AG04450 (cell line): ENCODE measurements at regions not wholly inside any gene's neighbourhood (a gene's known extent, or its start where the extent isn't known, plus 50 kb on each side); places are given as distances from the start of the nearest gene placed in this dataset.

Experiments
- CTCF ChIA-PET: fragments of 300-600, 350-600 bp; formaldehyde crosslinking; extraction: SDS; loops from one replicate; lab custom pipeline; 2022; ENCODE audit warnings: antibody characterized with exemption, inconsistent platforms; lab: Charles Lee
- POLR2A ChIA-PET: fragments of 350-600 bp; formaldehyde crosslinking; extraction: SDS; loops from one replicate; lab custom pipeline; 2021; ENCODE audit warnings: antibody characterized with exemption, inconsistent platforms; lab: Yijun Ruan, JAX
- DNase-seq: peaks from one replicate; pipeline ENCODE4 v3.0.0-alpha.2; 2011; ENCODE audit warnings: low read depth, low spot score
- H3K27ac ChIP-seq: one replicate; pipeline ENCODE4 v1.5.1; 2012; ENCODE audit warnings: low read depth, low read length, control low read depth
- H3K27me3 ChIP-seq: one replicate; pipeline ENCODE4 v1.6.0; 2012; ENCODE audit warnings: low read length; ENCODE audit not compliant: control insufficient read depth, insufficient read depth
- H3K4me3 ChIP-seq: 2 replicates; pipeline ENCODE4 v1.5.1; 2011; ENCODE audit warnings: mild to moderate bottlenecking, low read depth, low read length, control low read depth
- H3K9me3 ChIP-seq: 2 replicates; pipeline ENCODE4 v1.5.1; 2012; ENCODE audit warnings: low read length; ENCODE audit not compliant: control insufficient read depth, insufficient read depth
- TF ChIP-seq, protein P1 (sequence below): IDR thresholded peaks from 2 replicates; pipeline ENCODE4 v1.5.1; 2011; ENCODE audit warnings: low read depth, low read length, control low read depth, inconsistent platforms

DNA sequence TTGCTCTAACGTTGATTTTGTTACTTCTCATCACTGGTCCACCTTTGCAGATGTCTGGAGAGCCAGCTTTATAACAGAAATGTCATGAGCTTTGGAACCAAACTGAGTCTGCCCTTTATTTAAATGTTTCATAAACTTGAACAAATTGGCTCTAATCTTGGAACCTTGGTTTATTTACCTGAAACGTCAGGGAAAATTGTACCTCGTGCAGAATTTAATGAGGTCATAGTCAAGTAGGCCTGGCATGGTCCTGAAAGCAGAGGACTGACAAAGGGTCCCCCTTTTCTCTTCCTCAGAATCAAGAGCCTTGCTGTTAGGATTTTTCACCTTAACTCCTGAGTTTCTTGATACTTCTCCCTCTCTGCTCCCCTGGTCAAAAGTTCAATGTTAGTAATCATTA is 828.0 kb downstream of the GRID1 start:
- Histone ChIP-seq H3K9me3 (peaks cover 5% of the 10 kb centered on the region; the same call in 1 of the 2 replicates), H3K27me3 (no peaks in the 10 kb centered on the region), H3K4me3 (no peak overlapping the region), H3K27ac (no peak overlapping the region)
- CTCF ChIA-PET = no interaction called here
- DNase-seq = no peak
- TF ChIP-seq, protein P1, sequence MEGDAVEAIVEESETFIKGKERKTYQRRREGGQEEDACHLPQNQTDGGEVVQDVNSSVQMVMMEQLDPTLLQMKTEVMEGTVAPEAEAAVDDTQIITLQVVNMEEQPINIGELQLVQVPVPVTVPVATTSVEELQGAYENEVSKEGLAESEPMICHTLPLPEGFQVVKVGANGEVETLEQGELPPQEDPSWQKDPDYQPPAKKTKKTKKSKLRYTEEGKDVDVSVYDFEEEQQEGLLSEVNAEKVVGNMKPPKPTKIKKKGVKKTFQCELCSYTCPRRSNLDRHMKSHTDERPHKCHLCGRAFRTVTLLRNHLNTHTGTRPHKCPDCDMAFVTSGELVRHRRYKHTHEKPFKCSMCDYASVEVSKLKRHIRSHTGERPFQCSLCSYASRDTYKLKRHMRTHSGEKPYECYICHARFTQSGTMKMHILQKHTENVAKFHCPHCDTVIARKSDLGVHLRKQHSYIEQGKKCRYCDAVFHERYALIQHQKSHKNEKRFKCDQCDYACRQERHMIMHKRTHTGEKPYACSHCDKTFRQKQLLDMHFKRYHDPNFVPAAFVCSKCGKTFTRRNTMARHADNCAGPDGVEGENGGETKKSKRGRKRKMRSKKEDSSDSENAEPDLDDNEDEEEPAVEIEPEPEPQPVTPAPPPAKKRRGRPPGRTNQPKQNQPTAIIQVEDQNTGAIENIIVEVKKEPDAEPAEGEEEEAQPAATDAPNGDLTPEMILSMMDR = no peak
- POLR2A ChIA-PET = no interaction called here

DNA sequence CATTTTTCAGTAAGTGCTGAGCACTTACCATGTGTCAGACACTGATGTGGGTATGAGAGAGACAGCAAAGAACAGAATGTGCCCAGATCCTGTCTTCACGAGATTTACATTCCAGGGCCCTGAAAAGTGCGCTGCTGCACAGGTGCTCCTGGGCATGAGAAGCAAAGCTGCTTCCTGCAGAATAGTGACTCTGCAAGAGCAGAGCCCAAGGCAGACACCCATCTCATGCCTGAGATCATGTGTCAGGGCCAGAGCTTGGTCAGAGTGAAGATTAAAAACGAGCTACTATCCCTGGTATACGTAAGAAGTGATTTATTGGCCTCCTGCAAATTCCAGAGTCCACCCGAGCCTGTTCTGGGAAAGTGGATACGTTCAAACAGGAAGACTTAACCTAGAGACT is 824.4 kb downstream of the GRID1 start:
- POLR2A ChIA-PET = no interaction called here
- H3K4me3 ChIP-seq = no peak overlapping the region
- CTCF ChIA-PET = no interaction called here
- no peaks in the 10 kb centered on the region for H3K27me3 ChIP-seq
- peaks cover 7% of the 10 kb centered on the region; the same call in 1 of the 2 replicates for H3K9me3 ChIP-seq
- no peak for DNase-seq
- no peak overlapping the region for H3K27ac ChIP-seq
- TF ChIP-seq, protein P1 = no peak

- Histone ChIP-seq H3K27ac (no peak overlapping the region), H3K27me3 (no peaks in the 10 kb centered on the region), H3K4me3 (no peak overlapping the region), H3K9me3 (peaks cover 9% of the 10 kb centered on the region; the same call in 1 of the 2 replicates)
- POLR2A ChIA-PET = no interaction called here
- no peak for DNase-seq
- CTCF ChIA-PET = no interaction called here
- TF ChIP-seq, protein P1 = no peak
These were observed 823.5 kb downstream of the GRID1 start for GRCh38 chr10:85542936-85543730.

GRCh38 chr10:85544956-85545355 is 821.6 kb downstream of the GRID1 start:
- Histone ChIP-seq H3K9me3 (peaks cover 6% of the 10 kb centered on the region; the same call in 1 of the 2 replicates), H3K4me3 (no peak overlapping the region), H3K27ac (no peak overlapping the region), H3K27me3 (no peaks in the 10 kb centered on the region)
- ChIA-PET POLR2A (no interaction called here), CTCF (no interaction called here)
- TF ChIP-seq, protein P1 = no peak
- no peak for DNase-seq

GRCh38 chr10:85545874-85546273 is 820.7 kb downstream of the GRID1 start:
- ChIA-PET POLR2A (no interaction called here), CTCF (no interaction called here)
- Histone ChIP-seq H3K27me3 (no peaks in the 10 kb centered on the region), H3K4me3 (no peak overlapping the region), H3K27ac (no peak overlapping the region), H3K9me3 (peaks cover 4% of the 10 kb centered on the region; the same call in 1 of the 2 replicates)
- DNase-seq = no peak
- TF ChIP-seq, protein P1 = no peak
